ENCODE measurements at regions not wholly inside any gene's neighbourhood (a gene's known extent, or its start where the extent isn't known, plus 50 kb on each side); places are given as distances from the start of the nearest gene placed in this dataset.
"Not testable (repeated sequence)": the region's sequence is repeated elsewhere in the genome, so short reads cannot be mapped to it uniquely, and the experiment has no call there.

DNA sequence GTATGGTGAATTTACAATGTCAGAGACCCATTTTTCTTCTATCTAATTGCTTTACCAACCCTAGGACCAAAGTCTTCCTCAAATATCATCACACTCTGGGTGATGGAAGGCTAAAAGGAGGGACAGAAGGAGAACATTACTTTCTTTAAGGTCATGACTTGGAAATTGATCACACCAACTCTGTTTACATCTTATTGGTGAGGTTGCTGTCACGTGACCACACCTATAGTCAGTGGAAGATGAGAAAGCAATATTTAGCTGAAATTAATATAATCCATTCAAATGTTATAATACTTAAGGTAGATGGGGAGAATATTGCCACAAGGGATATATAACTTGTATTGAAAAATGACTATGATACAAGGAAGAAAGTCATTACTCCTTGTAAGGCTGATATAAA lies 183.6 kb upstream of the SMIM30 start:
- no peak for DNase-seq (ENCODE audit: low spot score)

DNA sequence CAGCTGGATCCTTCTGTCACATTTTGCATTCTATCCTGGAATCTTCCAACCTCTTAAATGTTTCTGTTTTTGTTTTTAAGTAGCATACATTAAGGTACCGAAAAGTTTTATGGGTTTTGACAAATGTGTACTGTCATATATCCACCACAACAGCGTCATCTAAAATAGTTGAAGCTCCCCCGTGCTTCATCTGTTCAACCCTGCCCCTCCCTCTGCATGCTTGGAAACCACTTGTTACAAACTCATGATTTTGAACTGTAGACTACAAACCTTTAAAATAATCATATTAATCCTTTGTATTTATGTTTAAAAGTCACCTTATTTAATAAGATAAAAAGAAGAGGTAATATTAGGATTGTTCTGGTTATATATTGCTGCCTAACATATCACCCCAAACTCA lies 182.8 kb upstream of the SMIM30 start:
- DNase-seq (ENCODE audit: low spot score): no peak

DNA sequence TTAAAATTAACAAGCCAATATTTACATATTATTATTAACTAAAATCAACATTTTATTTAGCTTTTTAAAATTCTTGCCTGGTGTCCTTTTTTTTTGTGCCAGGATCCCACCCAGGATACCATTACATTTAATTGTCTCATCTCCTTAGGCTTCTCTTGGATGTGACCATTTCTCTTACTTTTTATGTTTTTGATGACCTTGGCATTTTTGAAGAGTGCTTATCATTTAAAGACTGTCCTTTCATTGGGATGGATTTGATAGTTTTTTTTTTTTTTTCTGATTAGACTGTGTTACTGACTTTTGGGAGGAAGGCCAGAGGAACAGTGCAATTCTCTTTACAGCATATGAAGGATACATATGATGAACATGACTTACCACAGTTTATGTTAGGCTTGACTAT lies 181.4 kb upstream of the SMIM30 start:
- no peak for DNase-seq (ENCODE audit: low spot score)

DNA sequence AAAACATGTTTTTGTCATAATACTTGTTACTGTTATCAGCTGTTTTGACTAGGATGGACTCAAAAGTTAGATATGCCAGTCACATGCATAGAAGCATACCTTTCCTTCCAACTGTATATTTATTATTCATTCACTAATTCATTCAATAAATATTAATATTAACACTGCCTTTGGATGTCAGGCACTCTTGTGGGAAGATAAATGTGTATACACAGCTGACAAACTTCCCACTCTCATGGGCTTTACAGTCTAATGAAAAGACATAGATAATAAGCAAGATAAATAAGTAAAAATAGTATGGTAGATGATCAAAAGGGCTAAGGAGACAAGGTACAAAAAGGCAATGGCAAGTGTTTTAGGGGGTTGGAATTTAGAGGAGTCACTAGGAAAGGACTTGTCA lies 180.1 kb upstream of the SMIM30 start:
- DNase-seq (ENCODE audit: low spot score): no peak

DNA sequence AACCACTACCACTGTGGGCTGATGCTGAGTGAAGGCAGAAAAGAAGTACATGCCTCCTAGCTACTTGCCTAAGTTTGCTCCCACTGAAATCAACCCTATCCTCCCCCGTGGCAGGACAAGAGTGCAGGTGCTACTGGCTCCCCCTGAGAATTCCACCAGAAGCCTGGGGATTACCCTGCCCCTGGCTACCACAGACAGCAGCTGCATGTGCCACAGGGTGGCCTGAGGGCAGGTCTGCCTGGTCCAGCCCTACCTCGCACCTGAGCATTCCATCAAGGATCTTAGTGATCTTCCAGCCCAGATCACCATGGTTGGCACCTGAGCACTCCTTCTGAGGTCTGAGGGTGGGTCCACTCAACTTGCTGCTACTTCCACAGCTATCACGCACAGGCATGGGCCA lies 176.4 kb upstream of the SMIM30 start:
- no peak for DNase-seq (ENCODE audit: low spot score)

DNA sequence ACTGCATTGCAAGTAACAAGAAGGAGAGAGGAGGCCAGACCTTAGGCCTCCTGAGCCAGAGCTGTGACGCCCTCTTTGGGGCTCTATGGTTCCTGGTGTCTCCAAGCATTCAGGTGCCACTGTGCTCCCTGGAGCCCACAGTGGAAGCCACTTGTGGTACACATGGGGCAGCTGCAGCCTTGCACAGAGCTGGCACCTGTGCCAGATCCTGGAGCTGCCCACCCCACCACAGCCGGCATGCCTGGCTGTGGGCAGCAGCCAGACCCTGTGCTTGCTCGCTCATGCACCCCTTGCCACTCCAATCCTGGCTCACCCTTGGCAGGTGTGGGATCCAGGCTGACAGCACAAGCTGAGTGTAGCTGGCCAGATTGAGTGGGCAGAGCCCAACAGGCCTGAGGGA lies 173.8 kb upstream of the SMIM30 start:
- no peak for DNase-seq (ENCODE audit: low spot score)

DNA sequence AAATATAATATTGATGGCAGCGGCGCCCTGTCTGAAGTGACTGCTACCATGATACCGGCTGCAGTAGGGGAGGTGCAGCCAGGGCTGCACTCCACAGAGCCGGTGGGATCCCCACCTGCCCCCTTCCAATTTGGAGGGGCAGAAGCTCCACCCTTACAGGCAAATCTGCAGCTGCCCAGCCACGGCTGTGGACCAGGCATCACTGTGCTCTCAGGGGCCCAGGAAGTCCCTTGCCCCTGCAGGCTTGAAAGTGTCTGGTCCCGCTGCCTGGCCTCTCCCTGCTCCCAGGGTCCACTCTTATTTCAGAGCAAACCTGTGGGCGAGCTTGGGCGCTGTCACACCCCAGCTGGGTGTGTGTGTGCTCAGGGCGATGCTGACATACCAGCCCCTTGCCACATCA lies 172.7 kb upstream of the SMIM30 start:
- no peak for DNase-seq (ENCODE audit: low spot score)

DNA sequence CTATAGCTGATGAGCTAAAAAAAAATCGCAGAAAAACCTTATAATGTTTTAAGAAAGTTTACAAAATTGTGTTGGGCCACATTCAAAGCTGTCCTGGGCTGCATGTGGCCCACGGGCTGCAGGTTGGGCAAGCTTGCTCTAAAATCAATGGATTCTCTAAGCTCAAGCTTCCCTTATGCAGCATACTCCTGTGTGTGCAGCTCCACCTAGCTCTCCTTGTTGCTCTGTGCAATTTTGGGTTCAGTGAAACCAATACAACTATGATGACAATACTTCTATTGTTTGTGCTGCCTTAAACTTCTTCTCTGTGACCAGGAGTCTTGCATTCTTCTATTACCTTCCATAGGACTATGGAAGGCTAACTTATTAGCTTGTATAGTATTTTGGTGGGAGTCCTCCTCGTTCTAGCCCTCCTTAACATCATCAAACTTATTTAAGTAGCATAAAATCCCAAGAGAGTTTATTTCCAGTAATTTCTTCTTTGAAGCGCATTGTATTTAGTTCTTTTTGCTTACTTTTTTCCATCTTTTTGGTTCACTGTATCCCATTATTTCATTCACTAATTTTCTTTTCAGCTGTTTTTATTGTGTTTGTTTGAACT lies 170.9 kb upstream of the SMIM30 start:
- no peak for DNase-seq (ENCODE audit: low spot score)

DNA sequence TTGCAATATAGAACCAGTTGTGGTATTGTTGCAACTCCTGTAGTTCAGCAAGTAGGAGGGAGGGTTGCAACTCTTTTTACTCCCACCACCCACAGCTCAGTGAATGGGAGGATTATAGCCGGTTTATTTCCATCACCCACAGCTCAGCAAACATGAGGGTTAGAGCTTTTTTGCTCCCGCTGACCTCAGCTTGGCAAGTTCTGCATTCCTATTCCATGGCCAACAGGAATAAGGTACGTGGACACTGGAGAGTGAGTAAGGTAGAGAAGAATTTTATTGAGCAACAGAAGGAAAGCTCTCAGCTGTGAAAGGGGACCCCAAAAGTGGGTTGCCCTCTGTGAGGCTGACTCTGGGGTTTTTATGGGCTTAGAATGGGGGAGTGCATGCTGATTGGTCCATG lies 167.1 kb upstream of the SMIM30 start:
- no peak for DNase-seq (ENCODE audit: low spot score)

DNA sequence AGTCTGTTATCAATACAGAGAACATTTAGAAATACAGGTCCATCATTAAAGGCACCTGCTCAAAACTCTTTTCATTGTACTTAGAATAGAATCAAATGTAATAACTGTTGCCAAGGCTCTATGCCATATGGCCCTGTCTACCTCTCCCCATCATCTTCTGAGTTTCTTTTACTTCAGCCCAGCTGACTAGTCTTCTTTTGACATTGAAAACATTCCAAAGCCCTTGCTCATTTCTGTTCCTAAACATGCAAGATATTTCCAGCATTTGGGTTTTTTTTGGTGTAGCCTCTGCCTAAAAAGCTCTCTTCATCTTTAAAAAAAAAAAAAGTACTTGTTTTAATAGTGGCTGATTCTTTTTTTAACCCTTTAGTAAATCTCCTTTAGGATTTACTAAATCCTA lies 165.5 kb upstream of the SMIM30 start:
- peak; percentile 16 for DNase-seq (ENCODE audit: low spot score)

DNA sequence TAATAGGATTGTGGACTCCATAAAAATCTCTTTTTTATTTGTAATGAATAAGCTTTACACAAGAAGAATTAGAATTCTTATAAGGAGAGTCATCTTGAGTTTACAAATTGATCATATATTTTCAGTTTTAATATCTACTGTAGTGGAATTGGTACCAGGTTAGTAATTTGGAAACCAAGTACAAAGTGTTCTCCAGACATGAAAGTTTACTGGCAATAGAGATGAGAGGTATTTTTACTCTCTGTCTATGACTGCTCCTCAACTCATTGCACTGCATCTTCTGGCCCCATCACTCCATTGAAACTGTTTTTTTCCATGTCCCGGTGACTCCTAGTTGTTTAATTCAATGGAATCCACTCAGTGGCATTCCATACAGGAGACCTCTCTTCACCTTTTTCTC lies 164.5 kb upstream of the SMIM30 start:
- no peak for DNase-seq (ENCODE audit: low spot score)

DNA sequence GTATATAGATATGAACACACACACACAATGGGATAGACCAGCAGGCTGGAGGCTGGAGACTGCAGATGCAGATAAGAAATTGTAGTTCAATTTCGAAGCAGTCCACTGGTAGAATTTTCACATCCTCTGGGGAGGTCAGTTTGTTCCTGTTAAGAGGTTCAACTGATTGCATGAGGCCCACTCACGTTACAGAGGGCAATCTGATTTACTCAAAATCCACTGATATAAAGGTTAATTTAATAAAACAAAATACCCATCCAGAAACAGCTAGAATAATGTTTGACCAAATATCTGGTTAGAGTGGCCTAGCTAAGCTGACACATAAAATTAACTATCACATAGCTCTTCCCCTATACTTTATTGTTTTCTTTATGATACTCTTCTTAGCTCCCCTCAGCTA lies 162.9 kb upstream of the SMIM30 start:
- no peak for DNase-seq (ENCODE audit: low spot score)

DNA sequence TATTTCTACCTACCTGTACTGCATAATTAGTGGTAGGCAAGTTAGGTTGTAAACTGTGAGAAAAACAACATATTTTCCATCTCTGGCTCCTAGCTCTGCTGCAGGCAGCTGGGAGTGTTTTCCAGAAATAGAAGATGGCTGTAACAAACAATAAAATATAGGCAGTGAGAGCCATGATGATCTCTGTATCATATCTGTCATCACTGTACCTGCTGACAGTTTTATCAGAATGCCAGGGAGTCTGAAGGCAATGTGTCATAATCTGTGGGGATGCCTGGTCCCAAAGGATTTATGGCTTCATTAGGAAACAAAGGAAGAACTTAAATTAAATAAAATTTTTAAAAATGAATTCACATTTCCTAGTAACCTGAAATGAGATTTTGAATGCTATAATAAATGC lies 160.9 kb upstream of the SMIM30 start:
- DNase-seq (ENCODE audit: low spot score): no peak

DNA sequence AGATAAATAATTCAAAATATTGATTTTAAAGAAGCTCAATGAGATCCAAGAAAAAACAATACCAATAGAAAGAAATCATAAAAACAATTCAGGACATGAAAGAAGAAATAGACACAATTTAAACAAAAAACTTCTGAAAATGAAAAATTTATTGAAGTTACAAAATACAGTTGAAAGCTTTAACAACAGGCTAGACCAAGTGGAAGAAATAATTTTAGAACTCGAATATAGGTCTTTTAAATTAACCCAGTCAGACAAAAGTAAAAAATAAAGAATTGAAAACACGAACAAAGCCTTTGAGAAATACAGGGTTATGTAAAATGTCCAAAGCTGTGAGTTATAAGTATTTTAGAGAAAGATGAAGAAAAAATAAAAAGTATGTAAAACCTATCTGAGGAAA lies 152.4 kb upstream of the SMIM30 start:
- no peak for DNase-seq (ENCODE audit: low spot score)

DNA sequence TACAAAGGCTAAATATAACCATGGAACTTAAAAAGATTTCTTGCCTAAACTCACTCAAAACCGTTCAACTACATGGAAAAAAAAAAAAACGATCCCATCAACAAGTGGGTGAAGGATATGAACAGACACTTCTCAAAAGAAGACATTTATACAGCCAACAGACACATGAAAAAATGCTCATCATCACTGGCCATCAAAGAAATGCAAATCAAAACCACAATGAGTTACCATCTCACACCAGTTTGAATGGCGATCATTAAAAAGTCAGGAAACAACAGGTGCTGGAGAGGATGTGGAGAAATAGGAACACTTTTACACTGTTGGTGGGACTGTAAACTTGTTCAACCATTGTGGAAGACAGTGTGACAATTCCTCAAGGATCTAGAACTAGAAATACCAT lies 151.2 kb upstream of the SMIM30 start:
- DNase-seq (ENCODE audit: low spot score): not testable (repeated sequence)

DNA sequence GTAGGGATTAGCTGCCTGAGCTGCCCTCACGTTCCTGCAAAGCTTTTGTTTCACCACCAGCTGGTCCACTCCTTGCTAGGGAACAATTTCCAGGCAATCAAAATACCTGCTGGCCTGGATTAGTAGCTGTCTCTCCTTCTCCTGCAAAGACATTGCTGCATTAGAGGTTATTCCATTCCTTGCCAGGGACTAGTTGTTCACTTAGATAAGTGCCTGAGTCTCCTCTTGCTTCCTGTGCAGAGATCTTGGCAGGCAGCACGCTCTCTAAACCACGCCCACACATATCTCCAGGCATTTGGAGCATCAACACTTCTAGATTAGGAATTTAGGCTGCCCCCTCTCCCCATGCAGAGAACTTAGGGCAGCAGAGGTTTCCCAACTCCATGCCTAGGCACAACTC lies 150.4 kb upstream of the SMIM30 start:
- no peak for DNase-seq (ENCODE audit: low spot score)

DNA sequence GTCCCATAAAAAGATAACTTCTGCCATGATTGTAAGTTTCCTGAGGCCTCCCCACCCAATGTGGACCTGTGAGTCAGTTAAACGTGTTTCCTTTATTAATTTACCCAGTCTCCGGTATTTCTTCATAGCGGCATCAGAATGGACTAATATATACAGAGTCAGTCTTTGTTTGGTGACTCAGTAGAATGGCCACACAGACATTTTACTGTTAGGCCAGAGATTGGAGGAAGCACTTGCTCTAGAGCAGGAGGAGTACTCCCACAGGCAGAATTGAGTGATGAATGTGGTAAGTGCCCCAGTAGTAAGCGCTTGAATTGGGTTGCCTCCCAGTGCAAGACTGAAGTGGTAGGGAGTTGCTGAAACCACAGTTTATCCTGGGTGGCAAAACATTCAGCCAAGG lies 149.5 kb upstream of the SMIM30 start:
- peak; percentile 35 for DNase-seq (ENCODE audit: low spot score)

DNA sequence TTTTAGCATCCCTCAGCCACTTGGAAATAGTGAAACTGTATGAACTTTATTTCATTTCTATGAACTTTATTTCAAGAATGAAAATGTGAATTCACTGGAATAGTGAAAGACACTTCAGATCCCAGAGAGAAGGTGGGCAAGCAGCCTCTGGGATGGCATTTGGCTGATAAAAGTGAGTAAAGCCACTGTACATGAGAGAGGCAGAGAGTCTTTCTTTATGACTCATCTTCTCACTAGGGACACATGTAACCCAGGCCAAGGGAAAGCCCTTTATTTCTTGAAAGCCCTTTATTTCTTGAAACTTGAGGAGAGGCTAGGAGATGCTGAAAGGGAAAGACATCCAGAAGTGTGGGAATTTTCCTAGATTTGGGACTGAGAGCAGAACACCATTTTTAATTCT lies 148.9 kb upstream of the SMIM30 start:
- DNase-seq (ENCODE audit: low spot score): peak; percentile 25

DNA sequence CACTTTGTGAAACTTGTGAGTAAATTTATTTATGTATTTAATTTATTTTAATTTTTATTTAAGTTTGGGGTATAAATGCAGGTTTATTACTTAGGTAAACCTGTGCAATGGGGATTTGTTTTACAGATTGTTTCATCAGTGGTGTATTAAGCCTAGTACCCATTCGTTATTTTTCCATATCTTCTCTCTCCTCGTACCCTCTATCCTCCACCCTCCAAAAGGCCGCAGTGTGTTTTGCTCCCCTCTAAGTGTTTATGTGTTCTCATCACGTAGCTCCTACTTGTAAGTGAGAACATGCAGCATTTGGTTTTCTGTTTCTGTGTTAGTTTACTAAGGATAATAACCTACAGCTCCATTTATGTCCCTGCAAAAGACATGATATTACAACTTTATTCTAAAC lies 145.4 kb upstream of the SMIM30 start:
- DNase-seq (ENCODE audit: low spot score): no peak

DNA sequence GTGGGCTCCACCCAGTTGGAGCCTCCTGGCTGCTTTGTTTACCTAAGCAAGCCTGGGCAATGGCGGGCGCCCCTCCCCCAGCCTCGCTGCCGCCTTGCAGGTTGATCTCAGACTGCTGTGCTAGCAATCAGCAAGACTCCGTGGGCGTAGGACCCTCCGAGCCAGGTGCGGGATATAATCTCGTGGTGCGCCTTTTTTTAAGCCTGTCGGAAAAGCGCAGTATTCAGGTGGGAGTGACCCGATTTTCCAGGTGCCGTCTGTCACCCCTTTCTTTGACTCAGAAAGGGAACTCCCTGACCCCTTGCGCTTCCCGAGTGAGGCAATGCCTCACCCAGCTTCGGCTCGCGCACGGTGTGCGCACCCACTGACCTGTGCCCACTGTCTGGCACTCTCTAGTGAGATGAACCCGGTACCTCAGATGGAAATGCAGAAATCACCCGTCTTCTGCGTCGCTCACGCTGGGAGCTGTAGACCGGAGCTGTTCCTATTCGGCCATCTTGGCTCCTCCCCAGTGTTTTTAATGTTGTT lies 144.9 kb upstream of the SMIM30 start:
- DNase-seq (ENCODE audit: low spot score): not testable (repeated sequence)

DNA sequence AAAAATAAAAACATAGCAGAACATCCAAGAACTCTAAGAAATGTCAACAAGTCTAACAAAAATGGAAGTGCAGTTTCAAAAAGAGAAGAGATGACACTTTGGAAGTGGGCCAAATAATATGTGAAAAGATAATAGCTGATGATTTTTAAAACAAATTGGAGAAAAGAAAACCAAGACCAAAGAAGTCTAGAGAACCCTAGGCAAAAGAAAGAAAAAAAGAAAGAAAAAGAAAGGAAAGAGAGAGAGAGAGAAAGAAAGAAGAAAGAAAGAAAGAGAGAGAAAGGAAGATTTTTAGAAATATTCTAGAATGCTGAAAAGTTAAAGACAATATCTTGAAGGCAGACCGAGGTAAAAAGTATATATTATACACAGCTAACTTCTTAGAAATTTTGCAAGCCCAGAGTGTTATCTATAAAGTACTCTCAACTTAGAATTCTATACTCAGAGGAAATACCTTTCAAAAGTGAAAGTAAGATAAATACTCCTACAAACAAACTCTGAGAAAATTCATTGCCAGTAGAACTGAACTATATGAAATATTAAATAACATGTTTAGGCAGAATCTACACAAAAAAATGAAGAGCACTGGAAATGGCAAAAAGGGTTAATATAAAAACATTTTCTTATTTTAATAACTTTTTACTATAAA lies 138.7 kb upstream of the SMIM30 start:
- no peak for DNase-seq (ENCODE audit: low spot score)

DNA sequence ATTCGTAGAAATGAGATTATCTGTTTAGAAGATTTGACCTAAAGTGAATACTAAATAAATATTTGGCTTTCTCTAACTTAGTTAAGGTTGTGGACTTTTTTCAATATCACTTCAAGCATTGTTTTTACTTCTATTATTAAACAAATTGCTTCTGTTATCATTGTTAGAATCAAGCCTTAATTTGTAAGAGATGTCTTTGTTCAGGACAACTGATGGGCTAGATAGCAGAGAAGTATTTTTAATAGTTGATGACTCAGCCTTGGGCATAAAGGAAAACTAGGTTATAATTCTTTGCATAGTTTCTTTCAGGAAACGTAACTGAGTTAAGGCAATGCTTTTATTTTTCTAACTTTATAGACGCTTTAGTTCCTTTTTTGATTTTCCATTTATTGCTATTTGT lies 128.8 kb upstream of the SMIM30 start:
- no peak for DNase-seq (ENCODE audit: low spot score)

DNA sequence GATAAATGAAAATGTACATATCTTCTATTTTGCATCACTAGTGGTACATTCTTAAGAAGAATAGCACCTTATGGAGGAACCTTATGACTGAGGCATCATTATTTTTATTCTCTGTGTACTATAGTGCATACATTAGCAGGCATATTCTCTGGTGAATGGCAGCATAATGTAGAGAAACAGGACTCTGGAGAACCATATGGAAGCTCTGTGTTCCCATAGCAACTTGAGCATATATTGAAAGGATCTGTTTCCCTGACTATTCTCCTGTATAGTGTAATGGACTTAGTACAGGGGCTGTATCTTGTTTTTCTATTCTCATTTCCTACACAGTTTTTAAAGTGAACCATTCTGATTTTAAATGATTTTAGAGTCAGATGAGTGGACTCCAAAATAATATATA lies 128.4 kb upstream of the SMIM30 start:
- DNase-seq (ENCODE audit: low spot score): no peak

DNA sequence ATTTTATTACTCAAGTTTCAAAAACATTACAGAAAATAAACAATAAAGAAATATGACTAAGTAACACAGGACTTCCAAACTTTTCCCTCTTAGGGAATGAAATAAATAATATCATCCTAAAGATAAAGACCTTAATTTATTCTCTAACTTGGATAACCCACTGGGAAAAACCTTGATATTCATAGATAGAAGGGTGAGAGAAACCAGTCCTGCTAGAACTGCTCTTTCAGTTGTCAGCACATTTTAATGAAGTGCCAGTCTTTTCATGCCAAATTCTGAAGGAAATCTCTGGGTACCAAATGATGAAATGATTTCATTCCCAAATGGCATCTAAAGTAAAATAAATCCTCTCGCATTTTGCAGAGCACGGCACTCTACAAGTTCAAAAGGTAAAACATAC lies 114.5 kb upstream of the SMIM30 start:
- DNase-seq (ENCODE audit: low spot score): no peak

Measured in hepatic stellate cell (primary cell).